ENCODE measurements at regions not wholly inside any gene's neighbourhood (a gene's known extent, or its start where the extent isn't known, plus 50 kb on each side); places are given as distances from the start of the nearest gene placed in this dataset.

- H3K9ac ChIP-seq (ENCODE audit: low read length): no peak overlapping the region
Measured at GRCh38 chr9:82586918-82587356, 476.0 kb downstream of the RASEF start.

GRCh38 chr9:82588301-82589180 lies 474.4 kb downstream of the RASEF start:
- H4K20me1 ChIP-seq (ENCODE audit: low read depth, low read length): no peaks in the 10 kb centered on the region
- H3K79me2 ChIP-seq (ENCODE audit: insufficient read depth, low read length): no peaks in the 10 kb centered on the region
- H3K9me3 ChIP-seq (ENCODE audit: insufficient read depth, low read length): no peaks in the 10 kb centered on the region
- H2AFZ ChIP-seq (ENCODE audit: low read depth, low read length, severe bottlenecking): no peak overlapping the region
- H3K9me2 ChIP-seq (replicated peaks; ENCODE audit: insufficient read depth, low read length): no peaks in the 10 kb centered on the region
- H3K9ac ChIP-seq (ENCODE audit: low read length): no peak overlapping the region
- H3K27ac ChIP-seq (ENCODE audit: low read depth, low read length): no peak overlapping the region
- TF ChIP-seq EZH2phosphoT487 (conservative IDR thresholded peaks at IDR 0.05; ENCODE audit: low read length) (no peak), CTCF (IDR thresholded peaks at IDR 0.05; ENCODE audit: insufficient read depth, low read length, poor library complexity, severe bottlenecking) (no peak)
- H3F3A ChIP-seq (ENCODE audit: insufficient read depth): no peaks in the 10 kb centered on the region
- no peaks in the 10 kb centered on the region for H3K36me3 ChIP-seq (ENCODE audit: low read length)
- no peaks in the 10 kb centered on the region for H3K27me3 ChIP-seq (ENCODE audit: low read length)
- no peak overlapping the region for H3K4me3 ChIP-seq (ENCODE audit: insufficient read depth, low read length, poor library complexity, severe bottlenecking)
- H3K4me2 ChIP-seq (ENCODE audit: low read depth, low read length, poor library complexity, severe bottlenecking): no peak overlapping the region

More at GRCh38 chr9:82586918-82587356, 476.0 kb downstream of the RASEF start:
- H3K27me3 ChIP-seq (ENCODE audit: low read length): no peaks in the 10 kb centered on the region
- no peak overlapping the region for H3K27ac ChIP-seq (ENCODE audit: low read depth, low read length)
- TF ChIP-seq EZH2phosphoT487 (conservative IDR thresholded peaks at IDR 0.05; ENCODE audit: low read length) (no peak), CTCF (IDR thresholded peaks at IDR 0.05; ENCODE audit: insufficient read depth, low read length, poor library complexity, severe bottlenecking) (no peak)
- H2AFZ ChIP-seq (ENCODE audit: low read depth, low read length, severe bottlenecking): no peak overlapping the region
- H3K4me3 ChIP-seq (ENCODE audit: insufficient read depth, low read length, poor library complexity, severe bottlenecking): no peak overlapping the region
- H3K4me2 ChIP-seq (ENCODE audit: low read depth, low read length, poor library complexity, severe bottlenecking): no peak overlapping the region
- no peaks in the 10 kb centered on the region for H3F3A ChIP-seq (ENCODE audit: insufficient read depth)
- H3K79me2 ChIP-seq (ENCODE audit: insufficient read depth, low read length): no peaks in the 10 kb centered on the region
- no peaks in the 10 kb centered on the region for H3K36me3 ChIP-seq (ENCODE audit: low read length)
- H3K9me3 ChIP-seq (ENCODE audit: insufficient read depth, low read length): no peaks in the 10 kb centered on the region
- no peaks in the 10 kb centered on the region for H3K9me2 ChIP-seq (replicated peaks; ENCODE audit: insufficient read depth, low read length)
- H4K20me1 ChIP-seq (ENCODE audit: low read depth, low read length): no peaks in the 10 kb centered on the region

- no peak for TF ChIP-seq CTCF (IDR thresholded peaks at IDR 0.05; ENCODE audit: insufficient read depth, low read length, poor library complexity, severe bottlenecking)
- TF ChIP-seq EZH2phosphoT487 (conservative IDR thresholded peaks at IDR 0.05; ENCODE audit: low read length): no peak
- no peaks in the 10 kb centered on the region for H3K9me3 ChIP-seq (ENCODE audit: insufficient read depth, low read length)
- H3K27ac ChIP-seq (ENCODE audit: low read depth, low read length): no peak overlapping the region
Measured at GRCh38 chr9:82590845-82591244, 472.1 kb downstream of the RASEF start.

More at GRCh38 chr9:82590845-82591244, 472.1 kb downstream of the RASEF start:
- Histone ChIP-seq H3K27me3 (ENCODE audit: low read length) (no peaks in the 10 kb centered on the region), H3K4me2 (ENCODE audit: low read depth, low read length, poor library complexity, severe bottlenecking) (no peak overlapping the region), H3F3A (ENCODE audit: insufficient read depth) (no peaks in the 10 kb centered on the region), H3K4me3 (ENCODE audit: insufficient read depth, low read length, poor library complexity, severe bottlenecking) (no peak overlapping the region), H3K9me2 (replicated peaks; ENCODE audit: insufficient read depth, low read length) (no peaks in the 10 kb centered on the region), H2AFZ (ENCODE audit: low read depth, low read length, severe bottlenecking) (no peak overlapping the region), H3K79me2 (ENCODE audit: insufficient read depth, low read length) (no peaks in the 10 kb centered on the region), H4K20me1 (ENCODE audit: low read depth, low read length) (no peaks in the 10 kb centered on the region), H3K9ac (ENCODE audit: low read length) (no peak overlapping the region), H3K36me3 (ENCODE audit: low read length) (no peaks in the 10 kb centered on the region)
